Effector memory CD8-positive, alpha-beta T cell (primary cell): ENCODE measurements at regions not wholly inside any gene's neighbourhood (a gene's known extent, or its start where the extent isn't known, plus 50 kb on each side); places are given as distances from the start of the nearest gene placed in this dataset.

Source experiments
- ATAC-seq: fragments of 150-1000 bp; cut with Tn5 transposase; replicated peaks from 2 replicates; pipeline ENCODE4 v1.10.0; 2021; ENCODE audit warnings: mild to moderate bottlenecking, moderate library complexity
- DNase-seq, 3 experiments: peaks; one replicate each; pipeline ENCODE4 v3.0.0; 2021
- H3K27ac Mint-ChIP-seq, 2 donors: one replicate each; pipeline ENCODE4 v1.8.0; 2022; ENCODE audit warnings: mild to moderate bottlenecking in 2 of 2, mixed read lengths in 2 of 2, moderate library complexity in 2 of 2
- H3K27me3 Mint-ChIP-seq, 2 donors: one replicate each; pipeline ENCODE4 v1.8.0; 2022; ENCODE audit warnings: mixed read lengths in 2 of 2
- H3K36me3 Mint-ChIP-seq: one replicate; pipeline ENCODE4 v1.8.0; 2022; ENCODE audit warnings: mild to moderate bottlenecking, moderate library complexity, mixed read lengths; ENCODE audit not compliant: insufficient read depth
- H3K4me1 Mint-ChIP-seq, 2 donors: one replicate each; pipeline ENCODE4 v1.8.0; 2022; ENCODE audit warnings: low read depth in 2 of 2, mixed read lengths in 2 of 2
- H3K4me3 Mint-ChIP-seq, 2 donors: one replicate each; pipeline ENCODE4 v1.8.0; 2022; ENCODE audit warnings: mild to moderate bottlenecking in 2 of 2, mixed read lengths in 2 of 2, moderate library complexity in 2 of 2
- H3K9me3 Mint-ChIP-seq, 2 donors: one replicate each; pipeline ENCODE4 v1.8.0; 2022; ENCODE audit warnings: mixed read lengths in 2 of 2

GRCh38 chr4:89665662-89666061, 171.3 kb downstream of the SNCA start:
- Mint-ChIP-seq H3K27ac (no peak overlapping the region), H3K27me3 (peaks cover 6 to 19% of the 10 kb centered on the region in 2 donors), H3K9me3 (no peaks in the 10 kb centered on the region), H3K36me3 (no peaks in the 10 kb centered on the region), H3K4me3 (no peak overlapping the region), H3K4me1 (no peaks in the 10 kb centered on the region)
- ATAC-seq (no peak), DNase-seq (no peak)

- peaks cover 6 to 8% of the 10 kb centered on the region in 2 donors for H3K27me3 Mint-ChIP-seq
- no peak overlapping the region for H3K27ac Mint-ChIP-seq
- no peaks in the 10 kb centered on the region for H3K36me3 Mint-ChIP-seq
- ATAC-seq (no peak), DNase-seq (no peak)
- H3K9me3 Mint-ChIP-seq = no peaks in the 10 kb centered on the region
- no peaks in the 10 kb centered on the region for H3K4me1 Mint-ChIP-seq
- H3K4me3 Mint-ChIP-seq = no peak overlapping the region
These were observed 172.4 kb downstream of the SNCA start for GRCh38 chr4:89664521-89664920.

DNA sequence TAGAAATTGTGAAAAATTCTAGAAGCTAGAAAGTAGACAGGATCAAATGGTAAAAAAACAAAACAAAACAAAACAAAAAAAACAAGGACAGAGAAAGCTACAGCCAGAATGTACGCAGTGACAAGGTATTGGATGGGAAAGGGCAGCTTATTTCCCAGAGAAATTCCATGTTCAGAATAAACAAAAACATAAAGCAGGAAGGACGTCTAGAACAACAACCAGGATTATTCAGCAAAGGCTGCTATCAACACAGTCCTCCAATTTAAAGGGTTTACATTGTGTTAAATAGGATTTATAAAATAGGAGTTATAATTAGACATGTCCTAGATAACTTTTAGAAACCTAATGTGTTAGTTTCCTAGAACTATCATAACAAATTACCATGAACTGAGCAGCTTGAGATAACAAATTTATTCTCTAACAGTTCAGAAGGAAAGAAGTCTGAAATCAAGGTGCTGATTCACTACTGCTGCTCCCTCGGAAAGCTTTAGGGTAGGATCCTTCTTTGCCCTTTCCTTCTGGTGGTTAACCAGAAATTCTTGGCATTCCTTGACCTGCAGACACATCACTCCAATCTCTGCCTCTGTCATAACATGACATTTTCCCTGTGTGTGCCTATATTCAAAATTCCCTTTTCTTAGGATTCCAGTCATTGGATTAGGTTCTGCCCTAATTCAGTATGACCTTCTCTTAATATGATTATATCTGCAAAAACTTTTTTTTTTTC, 175.6 kb downstream of the SNCA start:
- no peak for DNase-seq
- Mint-ChIP-seq H3K4me3 (no peak overlapping the region), H3K27me3 (peaks cover 3 to 6% of the 10 kb centered on the region in 2 donors), H3K4me1 (no peaks in the 10 kb centered on the region), H3K27ac (no peak overlapping the region), H3K36me3 (no peaks in the 10 kb centered on the region), H3K9me3 (no peaks in the 10 kb centered on the region)
- no peak for ATAC-seq

DNA sequence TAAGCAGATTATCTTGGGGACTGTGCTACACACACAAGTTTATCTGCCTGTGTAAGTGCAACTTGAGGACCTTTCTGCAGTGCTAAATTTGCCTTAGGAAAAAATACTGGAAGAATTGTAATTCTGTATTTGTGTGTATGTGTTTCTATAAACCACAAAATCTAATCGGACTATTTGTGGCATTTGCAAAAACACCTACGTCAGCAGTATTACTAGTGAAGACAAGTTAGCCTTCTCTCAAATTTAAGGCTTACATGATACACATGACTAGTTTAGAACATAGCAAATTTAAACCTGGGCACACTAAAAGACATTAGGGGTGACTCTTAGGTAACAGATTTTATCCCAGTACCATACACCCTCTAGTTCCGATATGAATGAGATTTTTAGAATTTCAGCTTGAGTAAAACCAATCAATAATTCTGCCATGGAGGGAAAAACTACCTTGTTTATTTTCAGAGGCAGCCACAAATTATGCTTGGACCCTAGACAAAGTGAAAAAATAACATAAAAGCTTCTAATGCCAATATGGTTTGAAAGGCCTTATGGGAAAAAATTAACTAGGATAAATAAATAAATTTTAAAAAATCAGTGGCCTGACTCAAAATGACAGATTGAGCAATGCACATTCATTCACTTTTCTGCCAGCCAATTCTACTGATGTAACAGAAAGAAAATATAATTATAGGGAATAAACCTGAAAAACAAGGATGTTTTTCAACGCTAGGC, 176.4 kb downstream of the SNCA start:
- Mint-ChIP-seq H3K36me3 (no peaks in the 10 kb centered on the region), H3K9me3 (no peaks in the 10 kb centered on the region), H3K27ac (no peak overlapping the region), H3K4me3 (no peak overlapping the region), H3K4me1 (no peaks in the 10 kb centered on the region), H3K27me3 (peaks cover 5 to 6% of the 10 kb centered on the region in 2 donors)
- ATAC-seq (no peak), DNase-seq (no peak)

DNA sequence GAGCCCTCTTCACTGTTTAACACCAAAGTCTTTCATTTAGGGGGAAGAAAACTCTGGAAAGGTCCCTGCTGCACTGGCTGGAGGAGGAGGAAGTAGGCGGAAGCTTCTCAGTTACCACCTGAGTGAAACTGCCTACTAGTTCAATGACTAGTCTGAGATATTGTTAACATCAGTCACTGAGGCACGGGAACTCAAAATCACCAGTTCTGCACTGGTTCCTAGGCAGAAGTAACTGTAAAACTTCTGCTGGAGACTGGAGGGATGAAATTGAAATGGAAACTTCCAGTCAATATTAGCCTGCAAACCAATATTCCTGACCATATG, 178.3 kb downstream of the SNCA start:
- ATAC-seq (no peak), DNase-seq (no peak)
- no peak overlapping the region for H3K4me3 Mint-ChIP-seq
- no peaks in the 10 kb centered on the region for H3K9me3 Mint-ChIP-seq
- peaks cover 5 to 6% of the 10 kb centered on the region in 2 donors for H3K27me3 Mint-ChIP-seq
- H3K27ac Mint-ChIP-seq = no peak overlapping the region
- no peaks in the 10 kb centered on the region for H3K36me3 Mint-ChIP-seq
- no peaks in the 10 kb centered on the region for H3K4me1 Mint-ChIP-seq

GRCh38 chr4:89657931-89658700, 178.8 kb downstream of the SNCA start:
- Mint-ChIP-seq H3K4me1 (no peaks in the 10 kb centered on the region), H3K27ac (no peak overlapping the region), H3K9me3 (no peaks in the 10 kb centered on the region), H3K27me3 (peaks cover under 1 to 5% of the 10 kb centered on the region in 2 donors), H3K4me3 (no peak overlapping the region), H3K36me3 (no peaks in the 10 kb centered on the region)
- DNase-seq = no peak
- ATAC-seq = no peak

DNA sequence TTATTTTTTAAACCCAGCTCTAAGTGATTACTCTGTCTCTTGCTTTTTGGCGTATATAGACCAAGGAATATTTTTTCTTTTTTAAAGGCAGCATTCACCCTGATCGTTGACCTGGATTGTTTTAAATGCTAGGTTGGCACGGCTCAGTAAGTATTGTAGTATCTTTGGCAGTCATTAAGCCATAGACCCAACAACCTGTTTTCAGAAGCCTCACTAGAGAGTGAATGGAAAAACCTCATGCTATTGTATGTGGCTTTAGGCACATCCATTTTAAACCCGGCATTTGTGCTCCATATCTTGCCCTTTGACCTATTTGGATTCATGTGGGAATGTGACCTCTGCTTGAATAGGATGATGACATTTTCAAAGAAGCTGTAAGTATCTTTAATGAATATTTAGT, 183.9 kb downstream of the SNCA start:
- Mint-ChIP-seq H3K27ac (no peak overlapping the region), H3K36me3 (no peaks in the 10 kb centered on the region), H3K4me1 (no peaks in the 10 kb centered on the region), H3K4me3 (no peak overlapping the region), H3K9me3 (no peaks in the 10 kb centered on the region), H3K27me3 (peaks cover 0 to 5% of the 10 kb centered on the region in 2 donors)
- DNase-seq (no peak), ATAC-seq (no peak)

GRCh38 chr4:89645482-89645881, 191.5 kb downstream of the SNCA start:
- no peak overlapping the region for H3K4me3 Mint-ChIP-seq
- ATAC-seq (no peak), DNase-seq (no peak)
- H3K27me3 Mint-ChIP-seq = peaks cover 15 to 18% of the 10 kb centered on the region in 2 donors
- peaks cover 0 to 2% of the 10 kb centered on the region in 2 donors for H3K9me3 Mint-ChIP-seq
- no peak overlapping the region for H3K27ac Mint-ChIP-seq
- no peaks in the 10 kb centered on the region for H3K4me1 Mint-ChIP-seq
- H3K36me3 Mint-ChIP-seq = no peaks in the 10 kb centered on the region

DNA sequence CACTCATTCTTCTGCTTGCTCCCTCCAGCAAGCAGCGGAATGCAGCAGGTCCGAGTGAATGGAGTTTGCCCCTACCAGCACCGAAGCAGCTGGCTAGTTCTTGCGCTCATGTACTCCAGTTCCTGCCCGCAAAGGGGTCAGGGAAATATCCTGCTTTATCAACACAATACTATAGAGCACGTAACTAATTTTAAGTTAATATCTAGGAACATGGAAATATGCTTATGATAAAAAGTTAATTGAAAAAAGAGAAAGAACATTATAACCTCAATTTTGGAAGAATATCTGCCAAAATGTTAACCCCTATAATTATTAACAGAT, 195.6 kb downstream of the SNCA start:
- no peak for DNase-seq
- H3K27ac Mint-ChIP-seq = no peak overlapping the region
- no peaks in the 10 kb centered on the region for H3K36me3 Mint-ChIP-seq
- H3K9me3 Mint-ChIP-seq = no peaks in the 10 kb centered on the region
- H3K27me3 Mint-ChIP-seq = peaks cover 12 to 27% of the 10 kb centered on the region in 2 donors
- no peak for ATAC-seq
- H3K4me1 Mint-ChIP-seq = no peaks in the 10 kb centered on the region
- H3K4me3 Mint-ChIP-seq = no peak overlapping the region

DNA sequence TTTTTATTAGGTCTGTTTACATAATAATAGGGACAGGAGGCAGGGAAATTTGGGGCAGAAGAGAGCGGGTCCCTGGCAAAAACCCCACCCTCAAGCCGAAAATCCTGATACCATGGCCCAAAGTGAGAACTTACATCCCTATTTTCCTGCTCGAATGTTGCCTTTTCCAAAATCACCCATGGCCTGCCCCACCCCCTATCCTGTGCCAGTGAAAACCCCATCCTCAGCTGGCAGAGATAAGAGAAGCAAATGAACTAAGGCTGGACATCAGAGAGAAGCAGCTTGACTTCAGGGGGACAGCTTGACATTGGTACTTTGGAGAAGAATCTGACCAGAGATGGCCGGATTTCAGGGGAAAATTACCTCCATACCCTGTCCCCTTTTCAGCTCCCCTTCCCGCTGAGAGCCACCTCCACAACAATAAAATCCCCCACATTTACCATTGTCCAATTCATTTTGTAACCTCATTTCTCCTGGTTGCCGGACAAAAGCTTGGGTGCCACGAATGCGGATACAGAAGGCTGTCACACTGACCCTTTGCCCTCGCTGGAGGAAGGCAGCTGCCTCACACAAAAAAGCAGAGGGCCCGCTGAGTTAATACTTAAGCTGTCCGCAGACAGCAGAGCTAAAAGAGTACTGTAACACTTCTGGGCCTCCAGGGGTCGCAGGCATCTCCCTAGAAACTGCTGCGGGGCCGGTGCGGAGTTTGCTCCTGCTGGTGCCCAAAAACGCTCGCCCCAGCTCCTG, 196.2 kb downstream of the SNCA start:
- H3K9me3 Mint-ChIP-seq = no peaks in the 10 kb centered on the region
- H3K4me1 Mint-ChIP-seq = no peaks in the 10 kb centered on the region
- no peak overlapping the region for H3K27ac Mint-ChIP-seq
- ATAC-seq (no peak), DNase-seq (no peak)
- H3K27me3 Mint-ChIP-seq = peaks cover 12 to 27% of the 10 kb centered on the region in 2 donors
- H3K4me3 Mint-ChIP-seq = no peak overlapping the region
- no peaks in the 10 kb centered on the region for H3K36me3 Mint-ChIP-seq

DNA sequence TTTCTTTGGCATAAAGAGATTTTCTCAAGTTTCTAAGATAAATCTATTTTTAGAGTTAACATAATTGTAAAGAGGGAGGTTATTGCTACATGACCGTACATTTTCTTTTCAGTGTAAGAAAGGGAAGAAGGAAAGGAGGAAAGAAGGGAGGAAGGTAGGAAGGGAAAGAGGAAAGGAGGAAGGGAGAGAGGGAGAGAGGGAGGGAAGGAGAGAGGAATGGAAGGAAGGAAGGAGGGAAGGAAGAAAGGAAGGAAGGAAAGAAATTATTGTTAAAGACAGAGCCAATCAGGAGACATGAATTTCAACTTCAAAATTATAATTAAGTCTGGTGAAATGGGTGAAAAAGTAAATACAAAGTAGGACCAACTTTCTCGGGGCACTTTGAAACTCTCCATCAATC, 197.6 kb downstream of the SNCA start:
- H3K27me3 Mint-ChIP-seq = peaks cover 12 to 27% of the 10 kb centered on the region in 2 donors
- H3K4me1 Mint-ChIP-seq = no peaks in the 10 kb centered on the region

GRCh38 chr4:89625599-89626293, 211.2 kb downstream of the SNCA start:
- Mint-ChIP-seq H3K36me3 (no peaks in the 10 kb centered on the region), H3K9me3 (no peaks in the 10 kb centered on the region), H3K4me3 (no peak overlapping the region)

More for the DNA sequence above, 197.6 kb downstream of the SNCA start:
- Mint-ChIP-seq H3K4me3 (no peak overlapping the region), H3K27ac (no peak overlapping the region), H3K36me3 (no peaks in the 10 kb centered on the region), H3K9me3 (no peaks in the 10 kb centered on the region)
- ATAC-seq (no peak), DNase-seq (no peak)

More at GRCh38 chr4:89625599-89626293, 211.2 kb downstream of the SNCA start:
- peaks cover 8 to 20% of the 10 kb centered on the region in 2 donors for H3K27me3 Mint-ChIP-seq
- DNase-seq (no peak), ATAC-seq (no peak)
- H3K4me1 Mint-ChIP-seq = no peaks in the 10 kb centered on the region
- H3K27ac Mint-ChIP-seq = no peak overlapping the region
